ENCODE measurements at regions not wholly inside any gene's neighbourhood (a gene's known extent, or its start where the extent isn't known, plus 50 kb on each side); places are given as distances from the start of the nearest gene placed in this dataset.

- TF ChIP-seq POLR2A (IDR thresholded peaks at IDR 0.05) (no peak), CTCF (IDR thresholded peaks at IDR 0.05) (no peak)
Observed at GRCh38 chr1:221812088-221812752, 70.3 kb upstream of the DUSP10 start.

Data from sigmoid colon (tissue), 3 donors.